DLD1 (cell line): ENCODE measurements at regions not wholly inside any gene's neighbourhood (a gene's known extent, or its start where the extent isn't known, plus 50 kb on each side); places are given as distances from the start of the nearest gene placed in this dataset.
"Not testable (repeated sequence)": the region's sequence is repeated elsewhere in the genome, so short reads cannot be mapped to it uniquely, and the experiment has no call there.

Experiments used
- in situ Hi-C: cut with HindIII; loops from 2 replicates; pipeline ENCODE4 v1.10.0; 2017; ENCODE audit warnings: low sequenced_read_pairs

DNA sequence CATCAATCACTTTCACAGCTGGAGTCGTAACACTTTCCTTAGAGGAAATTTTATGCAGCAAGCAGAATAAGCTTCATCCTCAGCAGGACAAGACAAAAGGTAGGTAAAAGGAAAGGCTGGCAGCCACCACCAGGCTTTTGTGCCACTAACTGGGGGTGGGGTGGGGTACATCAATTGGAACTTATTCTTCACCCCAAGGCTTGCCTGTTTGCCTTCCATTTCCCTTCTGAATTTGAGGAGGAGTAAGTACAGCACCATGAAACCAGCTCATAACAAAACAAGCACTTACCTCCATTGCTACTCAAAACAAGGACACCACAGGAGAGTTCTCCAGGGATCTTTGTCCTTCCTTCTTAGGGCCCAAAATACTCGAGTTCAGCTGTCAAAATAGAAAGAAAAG is 296.8 kb downstream of the ARRDC4 start:
- in situ Hi-C loops = no loop called here

DNA sequence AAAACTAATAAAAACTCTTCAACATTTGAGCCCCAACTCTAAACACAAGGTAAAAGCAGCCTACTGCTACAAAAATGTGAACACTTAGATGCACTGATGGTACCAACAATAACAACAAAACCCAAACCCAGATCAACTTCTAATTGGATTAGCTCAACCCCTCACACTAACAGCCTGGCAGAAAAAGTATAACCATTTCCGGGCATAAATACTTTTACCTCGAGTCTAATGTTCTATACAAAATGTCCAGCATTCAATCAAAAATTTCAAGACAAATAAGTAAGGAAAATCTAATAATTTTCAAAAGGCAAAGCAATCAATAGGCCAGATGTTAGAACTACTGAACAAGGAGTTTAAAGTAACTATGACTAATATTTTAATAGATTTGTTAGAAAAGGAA is 303.3 kb downstream of the ARRDC4 start:
- in situ Hi-C loops = no loop called here

GRCh38 chr15:98266295-98266694 is 305.8 kb downstream of the ARRDC4 start:
- in situ Hi-C loops = no loop called here

DNA sequence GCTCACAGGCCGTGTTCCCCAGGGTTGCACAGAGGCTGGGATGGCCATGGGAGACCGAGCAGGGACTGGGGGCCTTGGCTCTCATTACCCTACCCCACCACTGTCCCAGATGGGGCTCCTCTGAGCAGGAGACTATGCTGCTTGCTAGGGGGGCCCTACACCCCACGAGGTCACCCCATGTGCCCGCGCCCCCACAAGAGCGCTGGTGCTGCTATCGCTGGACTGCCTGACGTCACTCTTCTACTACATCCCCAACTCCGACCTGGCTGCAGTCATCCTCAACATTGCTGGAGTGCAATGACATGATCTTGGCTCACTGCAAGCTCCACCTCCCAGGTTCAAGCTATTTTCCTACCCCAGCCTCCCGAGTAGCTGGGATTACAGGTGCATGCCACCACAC is 307.7 kb downstream of the ARRDC4 start:
- in situ Hi-C loops = no loop called here

- in situ Hi-C loops = no loop called here
Measured at GRCh38 chr15:98272625-98273024, 312.1 kb downstream of the ARRDC4 start.

DNA sequence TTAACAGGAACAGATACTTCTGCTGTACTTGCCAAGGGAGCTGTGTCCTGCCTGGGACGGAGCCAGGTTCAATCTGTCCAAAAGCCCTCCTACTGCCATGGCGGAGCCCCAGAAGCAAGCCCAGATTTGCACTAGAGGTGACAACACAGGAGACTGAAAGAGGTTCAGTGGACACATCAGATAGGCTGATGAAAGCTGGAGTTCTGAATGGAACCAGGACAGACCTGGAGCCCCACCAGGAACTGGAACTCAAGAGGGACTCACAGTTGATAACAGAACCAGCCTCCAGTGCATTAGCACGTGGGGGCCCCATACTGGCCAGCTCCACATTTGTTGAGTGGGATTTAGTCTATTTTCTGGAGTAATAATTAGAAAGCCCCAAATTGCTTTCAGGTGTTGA is 315.5 kb downstream of the ARRDC4 start:
- in situ Hi-C loops = no loop called here

DNA sequence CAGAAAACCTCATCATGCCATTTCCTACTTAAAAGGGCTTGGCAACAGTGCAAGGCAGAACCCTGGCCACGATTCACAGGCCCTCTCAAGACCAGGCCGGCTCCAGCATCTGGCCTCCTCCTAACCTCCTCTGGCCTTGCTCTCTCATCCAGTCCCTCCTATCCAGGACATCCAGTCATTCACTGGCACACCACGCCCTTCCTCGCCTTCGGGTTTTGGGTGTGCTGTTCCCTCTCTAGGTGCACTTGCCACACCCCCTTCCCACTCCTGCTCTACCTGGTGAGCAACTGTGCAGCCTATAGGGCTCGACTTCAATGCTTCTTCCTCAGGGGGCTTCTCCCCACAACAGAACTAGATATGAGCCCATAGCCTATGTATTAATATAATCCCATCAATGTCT is 317.1 kb downstream of the ARRDC4 start:
- in situ Hi-C loops = no loop called here

DNA sequence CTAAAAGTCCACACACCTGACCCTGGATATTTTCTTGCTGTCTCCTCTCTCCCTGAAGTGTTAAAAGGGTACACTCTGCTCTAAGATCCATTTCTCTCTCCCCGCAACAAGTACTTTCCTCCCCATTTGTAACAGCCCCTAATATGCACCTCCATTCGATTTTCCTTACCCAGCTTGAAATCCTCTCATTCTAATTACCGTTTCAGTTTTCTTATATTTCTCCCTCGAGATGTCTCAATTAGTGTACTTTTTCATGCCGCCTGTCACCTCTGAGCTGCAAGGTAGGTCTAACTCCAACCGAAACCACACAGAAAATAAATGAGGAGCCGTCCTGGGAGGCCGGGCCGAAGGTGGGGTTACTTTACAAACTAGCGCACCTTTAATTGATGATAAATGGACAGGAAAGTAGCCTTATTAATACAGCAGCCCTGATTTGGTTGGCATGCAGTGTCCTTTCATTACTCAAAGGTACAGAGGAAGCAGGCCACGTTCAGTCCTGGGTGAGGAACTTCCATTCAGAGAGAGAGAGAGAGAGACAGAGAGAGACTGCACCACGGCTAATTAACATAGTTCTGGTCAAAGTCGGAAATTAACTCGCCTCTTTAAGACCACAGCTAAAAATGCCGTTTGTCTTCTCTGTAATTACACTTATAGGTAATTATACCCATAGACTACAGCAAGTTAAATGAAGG is 319.9 kb downstream of the ARRDC4 start:
- in situ Hi-C loops = no loop called here

DNA sequence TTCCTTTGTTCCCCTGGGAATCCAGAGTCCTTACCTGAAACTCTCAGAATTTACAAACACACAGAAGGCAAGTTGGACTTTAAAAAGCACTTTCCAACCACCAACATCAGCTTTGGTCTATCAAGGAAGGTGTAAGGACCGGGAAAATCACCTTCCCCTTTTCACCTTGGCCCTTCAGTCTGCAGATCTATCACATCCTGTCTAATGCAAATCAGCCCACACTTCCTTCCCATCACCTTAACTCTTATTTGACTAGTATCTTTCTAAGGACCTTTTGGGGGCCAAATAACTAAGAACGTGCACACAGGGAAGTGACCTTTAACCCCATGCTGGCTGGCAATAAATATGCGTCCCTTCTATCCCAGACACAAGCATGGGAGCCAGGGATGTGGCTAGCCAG is 320.6 kb downstream of the ARRDC4 start:
- in situ Hi-C loops = no loop called here

GRCh38 chr15:98282656-98283332 is 322.3 kb downstream of the ARRDC4 start:
- in situ Hi-C loops = no loop called here

- in situ Hi-C loops = no loop called here
Measured at GRCh38 chr15:98286200-98286599, 325.7 kb downstream of the ARRDC4 start.

DNA sequence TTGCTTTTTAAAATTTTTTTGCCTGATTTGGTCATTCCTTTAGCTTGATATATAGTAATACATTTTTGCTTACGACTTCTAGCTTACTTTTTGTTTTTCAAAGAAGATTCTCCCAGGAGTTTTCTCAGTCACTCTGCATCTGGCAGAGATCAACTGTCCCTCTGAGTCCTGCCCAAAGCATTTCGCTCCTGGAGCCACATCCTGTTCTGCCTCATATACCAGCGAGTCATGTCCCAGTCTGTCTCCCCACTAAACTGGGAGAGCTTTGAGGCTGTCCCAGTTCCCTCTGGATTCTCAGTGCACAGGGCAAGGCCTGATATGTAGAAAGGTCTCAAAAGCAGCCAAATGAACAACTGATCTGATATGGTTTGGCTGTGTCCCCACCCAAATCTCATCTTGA is 326.3 kb downstream of the ARRDC4 start:
- in situ Hi-C loops = no loop called here

- in situ Hi-C loops = no loop called here
Measured at GRCh38 chr15:98288091-98288590, 327.6 kb downstream of the ARRDC4 start.

- in situ Hi-C loops = no loop called here
Measured at GRCh38 chr15:98289747-98290146, 329.2 kb downstream of the ARRDC4 start.

DNA sequence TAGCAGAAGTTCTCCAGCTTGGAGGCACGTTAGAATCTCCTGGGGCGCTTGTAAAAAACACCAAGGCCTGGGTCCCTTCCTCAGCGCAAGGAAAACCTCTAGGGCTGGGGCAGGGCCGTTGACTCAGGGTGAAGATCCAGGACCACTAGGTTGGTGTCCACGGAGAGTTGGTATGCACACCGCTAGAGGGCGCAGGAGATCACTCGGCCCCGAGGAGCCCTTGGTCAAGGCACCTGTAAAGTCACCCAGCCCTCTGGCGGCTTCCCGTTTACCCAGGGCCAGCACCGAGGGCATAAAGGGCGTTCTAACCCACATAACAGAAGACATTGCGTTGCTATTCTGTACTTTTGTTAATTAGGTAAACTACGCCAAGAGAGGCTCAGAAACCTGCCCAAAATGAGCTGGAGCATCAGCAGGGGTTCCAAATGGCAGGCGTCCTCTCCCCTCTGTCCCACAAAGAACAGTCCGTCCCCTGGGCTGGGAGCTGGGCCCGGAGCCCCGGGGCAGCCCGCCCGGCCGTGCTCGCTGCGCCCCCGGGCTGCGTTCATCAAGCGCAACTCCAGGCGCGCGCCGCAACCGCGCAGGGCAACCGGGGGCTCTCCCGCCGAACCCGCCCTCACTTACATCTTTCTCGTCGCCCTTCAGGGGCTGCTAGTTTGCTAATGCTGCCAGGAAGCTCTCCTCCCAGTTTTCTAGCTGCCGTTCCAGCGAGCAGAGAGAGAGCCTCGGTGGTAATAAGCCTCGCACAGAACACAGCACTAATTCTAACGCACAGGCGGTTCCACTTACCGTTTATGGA is 332.1 kb downstream of the ARRDC4 start:
- in situ Hi-C loops = no loop called here

GRCh38 chr15:98294126-98294525 is 333.6 kb downstream of the ARRDC4 start:
- in situ Hi-C loops = no loop called here

GRCh38 chr15:98295101-98295759 is 334.7 kb downstream of the ARRDC4 start:
- in situ Hi-C loops = not testable (repeated sequence)

GRCh38 chr15:98296653-98297052 is 336.1 kb downstream of the ARRDC4 start:
- in situ Hi-C loops = no loop called here

DNA sequence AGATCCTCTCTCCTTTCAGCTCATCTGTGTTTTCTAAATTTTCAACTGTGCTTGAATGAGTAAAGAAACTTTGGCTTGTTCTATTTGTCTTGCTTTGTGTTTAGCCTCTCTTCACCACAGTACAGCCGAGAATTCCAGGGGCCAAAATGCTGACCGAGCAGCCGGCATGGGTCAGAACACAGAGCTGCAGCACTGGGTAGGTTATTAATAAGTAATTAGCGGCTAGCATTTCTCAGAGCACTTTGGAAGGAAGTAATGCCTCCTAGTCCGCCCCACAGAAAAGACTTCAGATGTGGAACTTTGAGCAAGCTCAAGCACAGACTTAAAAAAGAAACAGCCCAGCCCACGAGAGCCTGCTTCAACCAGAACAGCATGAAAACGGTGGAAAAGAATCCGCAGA is 343.9 kb downstream of the ARRDC4 start:
- in situ Hi-C loops = no loop called here

GRCh38 chr15:98308117-98308516 is 340.2 kb upstream of the IGF1R start:
- in situ Hi-C loops = no loop called here

GRCh38 chr15:98311566-98312188 is 336.7 kb upstream of the IGF1R start:
- in situ Hi-C loops = no loop called here
